GM12873 (cell line): ENCODE measurements at regions not wholly inside any gene's neighbourhood (a gene's known extent, or its start where the extent isn't known, plus 50 kb on each side); places are given as distances from the start of the nearest gene placed in this dataset.

Experiments used
- CTCF ChIP-seq: IDR thresholded peaks from 2 replicates; pipeline ENCODE4 v1.5.1; 2012; ENCODE audit warnings: low read depth, mild to moderate bottlenecking, moderate library complexity, low read length, control low read depth; ENCODE audit not compliant: insufficient read depth; ENCODE audit errors: missing control alignments

GRCh38 chr22:48537343-48537680 lies 1290.4 kb downstream of the BRD1 start:
- no peak for TF ChIP-seq CTCF

- TF ChIP-seq CTCF = no peak
Observed at GRCh38 chr22:48536541-48537342, 1290.9 kb downstream of the BRD1 start.

GRCh38 chr22:48535868-48536540 lies 1291.7 kb downstream of the BRD1 start:
- TF ChIP-seq CTCF = no peak

- no peak for TF ChIP-seq CTCF
Observed at GRCh38 chr22:48534395-48534958, 1293.2 kb downstream of the BRD1 start.

GRCh38 chr22:48532986-48533385 lies 1294.7 kb downstream of the BRD1 start:
- TF ChIP-seq CTCF = no peak

GRCh38 chr22:48531761-48532435 lies 1295.8 kb downstream of the BRD1 start:
- TF ChIP-seq CTCF = no peak

- no peak for TF ChIP-seq CTCF
Observed at GRCh38 chr22:48531108-48531507, 1296.6 kb downstream of the BRD1 start.
